ENCODE measurements at regions not wholly inside any gene's neighbourhood (a gene's known extent, or its start where the extent isn't known, plus 50 kb on each side); places are given as distances from the start of the nearest gene placed in this dataset.

- H3K27me3 ChIP-seq, result no peaks in the 10 kb centered on the region
- intact Hi-C loops (cut with DNase I), result no loop called here
- H3K36me3 ChIP-seq, result no peaks in the 10 kb centered on the region
- no peak for TF ChIP-seq CTCF (IDR thresholded peaks at IDR 0.05)
- no peak overlapping the region for H3K27ac ChIP-seq
- no peak for DNase-seq (ENCODE audit: low spot score in 2 of 2)
- no peak overlapping the region for H3K4me3 ChIP-seq
- H3K4me1 ChIP-seq, result peaks cover 0 to 4% of the 10 kb centered on the region in 2 donors
- H3K9me3 ChIP-seq, result no peaks in the 10 kb centered on the region
Observed at GRCh38 chr12:30146561-30146960, 362.8 kb upstream of the TMTC1 start.

- TF ChIP-seq CTCF (IDR thresholded peaks at IDR 0.05), result no peak
- intact Hi-C loops (cut with DNase I), result no loop called here
Observed at GRCh38 chr12:30145684-30146032, 361.9 kb upstream of the TMTC1 start.

GRCh38 chr12:30144777-30145683 lies 361.3 kb upstream of the TMTC1 start:
- peaks cover 0 to 4% of the 10 kb centered on the region in 2 donors for H3K4me1 ChIP-seq
- H3K36me3 ChIP-seq, result no peaks in the 10 kb centered on the region
- intact Hi-C loops (cut with DNase I), result no loop called here
- no peak for TF ChIP-seq CTCF (IDR thresholded peaks at IDR 0.05)
- H3K9me3 ChIP-seq, result no peaks in the 10 kb centered on the region
- no peak overlapping the region for H3K4me3 ChIP-seq
- no peak overlapping the region for H3K27ac ChIP-seq
- no peaks in the 10 kb centered on the region for H3K27me3 ChIP-seq
- no peak for DNase-seq (ENCODE audit: low spot score in 2 of 2)

More at GRCh38 chr12:30145684-30146032, 361.9 kb upstream of the TMTC1 start:
- no peaks in the 10 kb centered on the region for H3K9me3 ChIP-seq
- H3K4me1 ChIP-seq, result peaks cover 0 to 4% of the 10 kb centered on the region in 2 donors
- DNase-seq (ENCODE audit: low spot score in 2 of 2), result no peak
- H3K27ac ChIP-seq, result no peak overlapping the region
- no peaks in the 10 kb centered on the region for H3K36me3 ChIP-seq
- H3K4me3 ChIP-seq, result no peak overlapping the region
- H3K27me3 ChIP-seq, result no peaks in the 10 kb centered on the region

- Histone ChIP-seq H3K4me3 (no peak overlapping the region), H3K9me3 (no peaks in the 10 kb centered on the region), H3K36me3 (no peaks in the 10 kb centered on the region), H3K27ac (no peak overlapping the region), H3K27me3 (no peaks in the 10 kb centered on the region), H3K4me1 (peaks cover 0 to 4% of the 10 kb centered on the region in 2 donors)
- TF ChIP-seq CTCF (IDR thresholded peaks at IDR 0.05), result no peak
- DNase-seq (ENCODE audit: low spot score in 2 of 2), result no peak
- intact Hi-C loops (cut with DNase I), result no loop called here
Observed at GRCh38 chr12:30142301-30142700, 358.6 kb upstream of the TMTC1 start.

- Histone ChIP-seq H3K36me3 (no peaks in the 10 kb centered on the region), H3K27ac (no peak overlapping the region), H3K9me3 (no peaks in the 10 kb centered on the region), H3K4me1 (no peaks in the 10 kb centered on the region), H3K27me3 (no peaks in the 10 kb centered on the region), H3K4me3 (no peak overlapping the region)
- TF ChIP-seq CTCF (IDR thresholded peaks at IDR 0.05), result no peak
- no peak for DNase-seq (ENCODE audit: low spot score in 2 of 2)
- intact Hi-C loops (cut with DNase I), result no loop called here
Observed at GRCh38 chr12:30138483-30138882, 354.7 kb upstream of the TMTC1 start.

Data from ascending aorta (tissue), 2 donors.